ENCODE measurements at regions not wholly inside any gene's neighbourhood (a gene's known extent, or its start where the extent isn't known, plus 50 kb on each side); places are given as distances from the start of the nearest gene placed in this dataset.
"Not testable (repeated sequence)": the region's sequence is repeated elsewhere in the genome, so short reads cannot be mapped to it uniquely, and the experiment has no call there.

GRCh38 chr1:221246628-221247415 lies 367.6 kb downstream of the HLX start:
- 78 to 86% methylated on average over 4 of the region's 4 CpGs for WGBS, 2 donors
- ATAC-seq (no peak), DNase-seq (no peak)
- intact Hi-C loops (cut with DNase I): no loop called here
- Histone ChIP-seq H3K4me1 (no peaks in the 10 kb centered on the region), H3K27me3 (no peaks in the 10 kb centered on the region), H3K36me3 (replicated peaks in 1 of 2; ENCODE audit: insufficient read depth in 1 of 2, low read depth in 2 of 2) (no peaks in the 10 kb centered on the region), H3K4me3 (no peak overlapping the region), H3K27ac (no peak overlapping the region), H3K9me3 (no peaks in the 10 kb centered on the region)
- TF ChIP-seq POLR2A (IDR thresholded peaks at IDR 0.05): no peak
- TF ChIP-seq, protein P1, sequence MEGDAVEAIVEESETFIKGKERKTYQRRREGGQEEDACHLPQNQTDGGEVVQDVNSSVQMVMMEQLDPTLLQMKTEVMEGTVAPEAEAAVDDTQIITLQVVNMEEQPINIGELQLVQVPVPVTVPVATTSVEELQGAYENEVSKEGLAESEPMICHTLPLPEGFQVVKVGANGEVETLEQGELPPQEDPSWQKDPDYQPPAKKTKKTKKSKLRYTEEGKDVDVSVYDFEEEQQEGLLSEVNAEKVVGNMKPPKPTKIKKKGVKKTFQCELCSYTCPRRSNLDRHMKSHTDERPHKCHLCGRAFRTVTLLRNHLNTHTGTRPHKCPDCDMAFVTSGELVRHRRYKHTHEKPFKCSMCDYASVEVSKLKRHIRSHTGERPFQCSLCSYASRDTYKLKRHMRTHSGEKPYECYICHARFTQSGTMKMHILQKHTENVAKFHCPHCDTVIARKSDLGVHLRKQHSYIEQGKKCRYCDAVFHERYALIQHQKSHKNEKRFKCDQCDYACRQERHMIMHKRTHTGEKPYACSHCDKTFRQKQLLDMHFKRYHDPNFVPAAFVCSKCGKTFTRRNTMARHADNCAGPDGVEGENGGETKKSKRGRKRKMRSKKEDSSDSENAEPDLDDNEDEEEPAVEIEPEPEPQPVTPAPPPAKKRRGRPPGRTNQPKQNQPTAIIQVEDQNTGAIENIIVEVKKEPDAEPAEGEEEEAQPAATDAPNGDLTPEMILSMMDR (IDR thresholded peaks at IDR 0.05): no peak

GRCh38 chr1:221251580-221251979 lies 372.3 kb downstream of the HLX start:
- no peak for TF ChIP-seq POLR2A (IDR thresholded peaks at IDR 0.05)
- H3K4me1 ChIP-seq: no peaks in the 10 kb centered on the region
- intact Hi-C loops (cut with DNase I): no loop called here
- 53 to 76% methylated on average over 2 of the region's 2 CpGs for WGBS, 2 donors
- no peak for DNase-seq
- no peaks in the 10 kb centered on the region for H3K27me3 ChIP-seq
- no peaks in the 10 kb centered on the region for H3K36me3 ChIP-seq (replicated peaks in 1 of 2; ENCODE audit: insufficient read depth in 1 of 2, low read depth in 2 of 2)
- no peaks in the 10 kb centered on the region for H3K9me3 ChIP-seq
- no peak overlapping the region for H3K4me3 ChIP-seq
- H3K27ac ChIP-seq: no peak overlapping the region
- no peak for ATAC-seq

- Histone ChIP-seq H3K27ac (no peak overlapping the region), H3K36me3 (replicated peaks in 1 of 2; ENCODE audit: insufficient read depth in 1 of 2, low read depth in 2 of 2) (no peaks in the 10 kb centered on the region), H3K4me3 (no peak overlapping the region), H3K4me1 (no peaks in the 10 kb centered on the region), H3K9me3 (no peaks in the 10 kb centered on the region), H3K27me3 (no peaks in the 10 kb centered on the region)
- TF ChIP-seq POLR2A (IDR thresholded peaks at IDR 0.05): no peak
- TF ChIP-seq, protein P1 (IDR thresholded peaks at IDR 0.05): no peak
- intact Hi-C loops (cut with DNase I): no loop called here
- ATAC-seq: no peak
- DNase-seq: no peak
Measured at GRCh38 chr1:221254813-221255212, 375.6 kb downstream of the HLX start.

GRCh38 chr1:221256773-221257172 lies 377.5 kb downstream of the HLX start:
- DNase-seq: no peak
- H3K4me3 ChIP-seq: no peak overlapping the region
- no peak for ATAC-seq
- H3K4me1 ChIP-seq: no peaks in the 10 kb centered on the region
- H3K9me3 ChIP-seq: no peaks in the 10 kb centered on the region
- intact Hi-C loops (cut with DNase I): no loop called here
- no peaks in the 10 kb centered on the region for H3K27me3 ChIP-seq
- H3K27ac ChIP-seq: no peak overlapping the region
- TF ChIP-seq, protein P1 (IDR thresholded peaks at IDR 0.05): no peak
- no peak for TF ChIP-seq POLR2A (IDR thresholded peaks at IDR 0.05)
- WGBS, 2 donors: 32 to 70% methylated on average over 3 of the region's 3 CpGs
- H3K36me3 ChIP-seq (replicated peaks in 1 of 2; ENCODE audit: insufficient read depth in 1 of 2, low read depth in 2 of 2): no peaks in the 10 kb centered on the region

GRCh38 chr1:221257548-221257947 lies 378.3 kb downstream of the HLX start:
- H3K27ac ChIP-seq; H3K27me3 ChIP-seq; H3K9me3 ChIP-seq; H3K4me1 ChIP-seq; DNase-seq; H3K4me3 ChIP-seq; H3K36me3 ChIP-seq (replicated peaks in 1 of 2; ENCODE audit: insufficient read depth in 1 of 2, low read depth in 2 of 2); intact Hi-C loops (cut with DNase I); ATAC-seq: not testable (repeated sequence)
- 86 to 89% methylated on average over 1 of the region's 1 CpG for WGBS, 2 donors

DNA sequence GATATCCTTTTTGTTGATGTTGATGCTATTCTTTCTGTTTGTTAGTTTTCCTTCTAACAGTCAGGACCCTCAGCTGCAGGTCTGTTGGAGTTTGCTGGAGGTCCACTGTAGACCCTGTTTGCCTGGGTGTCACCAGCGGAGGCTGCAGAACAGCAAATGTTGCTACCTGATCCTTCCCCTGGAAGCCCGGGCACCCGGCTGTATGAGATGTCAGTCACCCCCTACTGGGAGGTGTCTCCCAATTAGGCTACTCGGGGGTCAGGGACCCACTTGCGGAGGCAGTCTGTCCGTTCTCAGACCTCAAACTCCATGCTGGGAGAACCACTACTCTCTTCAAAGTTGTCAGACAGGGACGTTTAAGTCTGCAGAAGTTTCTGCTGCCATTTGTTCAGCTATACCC lies 383.4 kb downstream of the HLX start:
- DNase-seq; H3K4me1 ChIP-seq; H3K27me3 ChIP-seq; H3K27ac ChIP-seq; H3K4me3 ChIP-seq; H3K9me3 ChIP-seq; intact Hi-C loops (cut with DNase I); ATAC-seq; H3K36me3 ChIP-seq (replicated peaks in 1 of 2; ENCODE audit: insufficient read depth in 1 of 2, low read depth in 2 of 2): not testable (repeated sequence)
- 72% methylated on average over 7 of the region's 7 CpGs; no CpG with 5 or more reads in 1 of the 2 donors for WGBS, 2 donors

Data from body of pancreas (tissue), 4 donors.